Activated CD4-positive, alpha-beta T cell treated with anti-CD3 and anti-CD28 coated beads for 1 hour (primary cell): ENCODE measurements at regions not wholly inside any gene's neighbourhood (a gene's known extent, or its start where the extent isn't known, plus 50 kb on each side); places are given as distances from the start of the nearest gene placed in this dataset.
"Not testable (repeated sequence)": the region's sequence is repeated elsewhere in the genome, so short reads cannot be mapped to it uniquely, and the experiment has no call there.

Experiments used
- DNase-seq: peaks from one replicate; pipeline ENCODE4 v3.0.0-alpha.2; 2020

DNA sequence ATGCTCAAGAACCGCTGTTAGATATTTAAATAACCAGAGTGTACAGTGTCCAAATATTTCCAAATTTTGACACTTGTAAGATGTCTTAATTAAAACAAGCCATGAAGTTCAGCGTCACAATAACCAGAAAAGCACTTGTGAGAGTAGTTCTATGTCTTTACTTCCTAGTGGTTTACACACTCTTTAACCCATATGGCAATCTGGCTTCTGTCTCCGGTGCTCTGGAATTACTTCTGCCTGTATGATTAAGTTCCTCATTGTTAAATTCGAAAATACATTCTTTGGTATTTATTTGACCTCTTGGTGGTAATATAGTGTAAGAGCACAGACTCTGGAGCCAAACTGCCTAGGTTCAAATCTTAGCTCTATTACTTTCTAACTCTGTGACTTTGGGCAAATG lies 89.9 kb upstream of the NOTCH2NLA start:
- DNase-seq = not testable (repeated sequence)

DNA sequence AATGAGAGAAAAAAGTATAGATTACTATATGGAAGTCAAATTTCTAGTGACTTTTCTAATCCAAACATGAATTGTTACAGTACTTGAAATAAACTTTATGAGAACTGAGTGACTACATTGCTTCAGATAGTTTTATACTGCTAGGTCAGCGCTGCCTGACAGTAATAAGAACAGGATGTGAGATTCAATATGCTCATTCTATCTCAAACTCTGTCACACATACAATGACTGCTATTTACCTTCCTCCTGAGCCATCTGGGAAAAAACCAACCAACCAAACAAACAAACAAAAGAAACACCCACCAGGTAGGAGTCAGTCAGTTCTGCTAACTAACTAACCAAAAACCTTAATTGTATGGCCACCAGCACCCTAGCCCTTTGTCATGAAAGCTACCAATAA lies 89.0 kb upstream of the NOTCH2NLA start:
- DNase-seq = not testable (repeated sequence)

DNA sequence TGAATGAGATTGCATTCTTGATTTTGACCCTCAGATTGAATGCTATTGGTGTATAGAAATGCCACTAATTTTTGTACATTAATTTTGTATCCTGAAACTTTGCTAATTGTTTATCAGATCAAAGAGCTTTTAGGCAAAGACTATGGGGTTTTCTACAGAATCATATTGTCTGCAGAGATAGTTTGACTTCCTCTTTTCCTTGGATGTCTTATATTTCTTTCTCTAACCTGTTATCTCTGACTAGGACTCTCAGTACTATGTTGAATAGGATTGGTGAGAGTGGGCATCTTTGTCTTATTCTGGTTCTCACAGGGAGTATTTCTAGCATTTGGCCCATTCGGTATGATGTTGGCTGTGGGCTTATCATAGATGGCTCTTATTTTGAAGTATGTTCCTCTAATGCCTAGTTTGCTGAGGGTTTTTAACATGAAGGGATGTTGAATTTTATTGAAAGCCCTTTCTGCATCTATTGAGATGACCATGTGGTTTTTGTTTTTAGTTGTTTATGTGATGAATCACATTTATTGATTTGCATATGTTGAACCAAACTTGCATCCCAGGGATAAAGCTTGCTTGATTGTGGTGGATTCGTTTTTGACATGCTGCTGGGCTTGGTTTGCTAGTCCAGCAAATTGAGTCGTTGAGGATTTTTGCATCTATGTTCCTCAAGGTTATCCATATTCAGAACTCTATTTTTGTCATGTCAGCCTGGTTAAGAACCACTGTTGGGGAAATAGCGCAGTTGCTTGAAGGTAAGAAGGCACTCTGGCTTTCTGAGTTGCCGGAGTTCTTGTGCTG lies 85.8 kb upstream of the NOTCH2NLA start:
- not testable (repeated sequence) for DNase-seq

DNA sequence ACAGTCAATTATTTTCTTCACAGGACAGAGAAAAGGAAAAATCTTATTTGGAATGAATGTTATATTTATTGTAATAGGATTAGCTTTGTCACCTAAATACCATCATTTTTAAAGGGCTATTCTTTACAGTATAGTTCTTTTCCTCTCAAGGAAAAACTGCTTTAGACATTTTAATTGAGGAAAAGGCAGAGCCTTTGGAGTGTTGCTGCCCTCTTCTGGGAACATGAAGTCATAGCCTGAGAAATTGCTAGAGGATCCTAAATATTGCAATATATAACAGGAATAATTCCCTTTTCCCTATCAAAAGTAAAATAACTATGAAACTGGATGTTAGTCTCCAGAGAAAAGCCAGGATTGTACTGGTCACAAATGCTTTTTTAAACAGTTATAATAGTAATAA lies 81.8 kb upstream of the NOTCH2NLA start:
- not testable (repeated sequence) for DNase-seq

DNA sequence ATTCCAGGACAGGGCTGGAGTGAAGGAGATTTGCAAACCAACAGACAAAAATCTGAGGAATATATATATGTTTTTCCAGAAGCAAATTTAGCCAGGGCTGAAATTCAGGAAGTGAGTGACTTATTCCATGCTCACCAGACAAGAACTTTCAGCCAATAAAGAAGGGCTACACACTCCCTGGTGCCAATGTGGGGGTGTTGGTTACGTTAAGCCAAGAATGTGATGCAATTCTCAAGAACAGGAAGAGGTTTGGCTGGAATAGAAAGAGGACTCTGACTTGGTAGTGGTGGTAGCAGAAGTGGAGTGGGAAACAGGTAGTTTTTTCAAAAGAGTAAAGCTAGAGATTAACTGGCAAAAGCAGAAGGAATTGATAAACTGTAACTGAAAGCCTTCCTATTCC lies 80.6 kb upstream of the NOTCH2NLA start:
- DNase-seq = not testable (repeated sequence)

DNA sequence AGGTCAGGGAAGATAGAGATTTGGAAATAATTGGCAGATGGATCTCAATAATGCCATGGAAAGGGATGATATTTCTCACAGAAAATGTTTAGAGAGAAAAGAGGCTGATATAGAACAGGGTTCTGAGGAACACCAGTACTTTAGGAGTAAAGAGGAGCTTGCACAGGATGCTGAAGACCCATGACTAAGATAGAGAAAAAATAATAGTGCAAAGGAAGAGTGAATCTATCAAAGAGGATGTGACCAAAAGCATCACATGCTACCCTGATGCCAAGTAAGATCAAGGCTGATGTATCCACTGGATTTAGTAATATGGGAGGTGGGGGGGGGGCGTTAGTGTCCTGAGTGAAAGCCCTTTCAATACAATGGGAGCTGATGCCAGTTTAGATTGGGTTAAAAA lies 80.1 kb upstream of the NOTCH2NLA start:
- DNase-seq = not testable (repeated sequence)

DNA sequence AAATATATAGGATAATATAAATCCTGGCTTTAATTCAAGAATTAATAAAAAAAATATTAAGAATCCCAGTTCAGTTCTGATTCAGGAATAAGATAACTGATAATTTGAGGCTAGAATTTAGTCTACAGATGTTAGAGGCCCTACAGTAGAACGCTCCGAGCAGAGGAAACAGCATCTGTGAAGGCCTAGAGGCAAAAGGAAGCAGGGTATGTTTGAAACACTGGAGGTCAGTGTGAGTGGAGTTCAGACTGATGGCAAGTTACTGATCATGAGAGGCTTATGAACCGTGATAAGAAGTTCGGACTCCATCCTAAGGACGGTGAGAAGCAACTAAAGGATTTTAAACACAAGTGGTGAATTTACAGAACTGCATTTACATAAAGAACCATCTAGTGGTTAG lies 79.3 kb upstream of the NOTCH2NLA start:
- not testable (repeated sequence) for DNase-seq

DNA sequence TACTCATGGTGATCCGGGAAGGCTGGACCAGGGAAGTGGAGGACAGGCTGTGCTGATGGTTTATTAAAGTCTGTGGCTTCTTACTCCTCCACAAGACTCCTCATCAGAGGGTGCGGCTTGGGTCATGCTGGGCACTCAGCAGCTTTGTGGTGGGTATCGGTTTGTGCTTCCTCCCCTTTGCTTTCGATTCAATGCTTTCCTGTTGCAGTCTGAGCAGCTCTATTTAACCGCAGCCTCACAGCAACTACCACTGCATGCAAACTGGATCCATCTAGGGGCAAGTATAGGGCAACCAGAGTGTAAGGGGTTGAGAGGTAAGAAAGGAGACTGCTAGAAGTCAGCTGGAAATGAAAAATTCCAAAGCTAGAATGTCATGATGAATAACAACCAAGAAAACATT lies 78.8 kb upstream of the NOTCH2NLA start:
- not testable (repeated sequence) for DNase-seq

DNA sequence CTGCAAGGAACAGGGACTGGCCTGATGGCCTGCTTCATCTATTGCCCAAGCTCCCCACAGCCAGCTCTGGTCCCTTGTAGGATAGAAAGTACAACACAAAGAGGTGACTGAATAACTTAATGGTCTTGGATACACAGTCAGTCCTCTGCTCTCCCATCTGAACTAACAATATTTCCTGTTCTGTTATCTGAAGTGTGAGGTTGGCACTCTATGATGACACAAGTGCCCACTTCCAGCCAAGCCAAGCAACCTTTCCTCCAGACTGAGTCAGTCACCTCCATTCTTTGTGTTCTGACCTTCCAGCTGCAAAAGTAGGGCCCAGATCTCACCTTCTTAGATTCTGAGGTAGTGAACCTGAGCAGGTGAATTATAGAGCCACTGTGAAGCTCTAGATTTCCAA lies 77.8 kb upstream of the NOTCH2NLA start:
- not testable (repeated sequence) for DNase-seq

DNA sequence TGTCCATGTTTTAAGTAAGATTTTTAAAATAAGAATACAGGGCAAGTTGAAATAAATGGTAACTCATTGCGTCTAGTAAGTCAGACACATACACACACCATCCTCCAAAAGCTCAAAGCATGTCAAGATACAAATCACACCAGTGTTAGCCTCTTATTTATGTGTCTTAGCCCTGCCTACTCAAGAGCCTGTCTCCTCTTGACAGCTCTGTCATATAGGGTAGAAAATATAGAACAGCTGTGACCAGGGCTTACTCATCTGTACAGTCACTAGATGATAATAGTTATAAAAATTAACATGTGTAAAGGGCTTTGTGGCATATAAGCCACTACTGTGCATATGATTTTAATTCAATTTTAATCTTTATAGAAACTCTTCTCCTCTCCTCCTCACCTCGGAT lies 76.6 kb upstream of the NOTCH2NLA start:
- not testable (repeated sequence) for DNase-seq

DNA sequence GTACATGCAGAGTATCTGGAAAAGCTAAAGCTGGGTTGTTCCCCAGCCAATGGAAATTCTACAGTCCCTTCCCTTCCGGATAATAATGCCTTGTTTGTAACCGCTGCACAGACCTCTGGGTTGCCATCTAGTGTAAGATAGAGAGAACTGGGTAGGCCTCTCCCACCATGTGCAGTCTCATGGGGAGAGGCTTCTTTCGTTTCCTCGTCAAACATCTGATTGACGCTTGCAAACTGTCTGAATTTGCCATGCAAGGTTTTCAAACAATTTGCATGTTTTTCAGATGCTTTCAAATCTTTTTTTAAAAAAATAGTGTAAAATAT lies 69.7 kb upstream of the NOTCH2NLA start:
- not testable (repeated sequence) for DNase-seq

DNA sequence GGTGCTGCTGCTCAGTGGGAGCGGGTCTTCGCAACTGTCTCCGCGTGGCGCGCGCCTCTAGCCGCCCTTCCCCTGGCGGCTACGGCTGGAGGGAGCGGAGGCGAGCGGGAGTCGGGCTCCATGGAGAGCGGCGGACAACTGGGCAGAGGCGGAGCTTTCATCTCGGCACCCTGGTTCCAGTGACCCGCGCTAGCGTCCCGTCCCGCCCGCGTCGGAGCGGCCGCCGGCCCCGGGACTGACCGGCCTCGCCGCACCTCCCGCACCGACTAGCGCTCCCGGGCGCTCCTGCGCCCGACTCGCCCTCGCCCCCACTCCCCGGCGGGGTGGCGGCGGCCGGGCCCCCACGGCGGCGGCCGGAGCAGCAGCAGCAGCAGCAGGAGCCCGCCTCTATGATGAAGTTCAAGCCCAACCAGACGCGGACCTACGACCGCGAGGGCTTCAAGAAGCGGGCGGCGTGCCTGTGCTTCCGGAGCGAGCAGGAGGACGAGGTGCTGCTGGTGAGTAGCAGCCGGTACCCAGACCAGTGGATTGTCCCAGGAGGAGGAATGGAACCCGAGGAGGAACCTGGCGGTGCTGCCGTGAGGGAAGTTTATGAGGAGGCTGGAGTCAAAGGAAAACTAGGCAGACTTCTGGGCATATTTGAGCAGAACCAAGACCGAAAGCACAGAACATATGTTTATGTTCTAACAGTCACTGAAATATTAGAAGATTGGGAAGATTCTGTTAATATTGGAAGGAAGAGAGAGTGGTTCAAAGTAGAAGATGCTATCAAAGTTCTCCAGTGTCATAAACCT lies 69.2 kb upstream of the NOTCH2NLA start:
- DNase-seq = not testable (repeated sequence)

DNA sequence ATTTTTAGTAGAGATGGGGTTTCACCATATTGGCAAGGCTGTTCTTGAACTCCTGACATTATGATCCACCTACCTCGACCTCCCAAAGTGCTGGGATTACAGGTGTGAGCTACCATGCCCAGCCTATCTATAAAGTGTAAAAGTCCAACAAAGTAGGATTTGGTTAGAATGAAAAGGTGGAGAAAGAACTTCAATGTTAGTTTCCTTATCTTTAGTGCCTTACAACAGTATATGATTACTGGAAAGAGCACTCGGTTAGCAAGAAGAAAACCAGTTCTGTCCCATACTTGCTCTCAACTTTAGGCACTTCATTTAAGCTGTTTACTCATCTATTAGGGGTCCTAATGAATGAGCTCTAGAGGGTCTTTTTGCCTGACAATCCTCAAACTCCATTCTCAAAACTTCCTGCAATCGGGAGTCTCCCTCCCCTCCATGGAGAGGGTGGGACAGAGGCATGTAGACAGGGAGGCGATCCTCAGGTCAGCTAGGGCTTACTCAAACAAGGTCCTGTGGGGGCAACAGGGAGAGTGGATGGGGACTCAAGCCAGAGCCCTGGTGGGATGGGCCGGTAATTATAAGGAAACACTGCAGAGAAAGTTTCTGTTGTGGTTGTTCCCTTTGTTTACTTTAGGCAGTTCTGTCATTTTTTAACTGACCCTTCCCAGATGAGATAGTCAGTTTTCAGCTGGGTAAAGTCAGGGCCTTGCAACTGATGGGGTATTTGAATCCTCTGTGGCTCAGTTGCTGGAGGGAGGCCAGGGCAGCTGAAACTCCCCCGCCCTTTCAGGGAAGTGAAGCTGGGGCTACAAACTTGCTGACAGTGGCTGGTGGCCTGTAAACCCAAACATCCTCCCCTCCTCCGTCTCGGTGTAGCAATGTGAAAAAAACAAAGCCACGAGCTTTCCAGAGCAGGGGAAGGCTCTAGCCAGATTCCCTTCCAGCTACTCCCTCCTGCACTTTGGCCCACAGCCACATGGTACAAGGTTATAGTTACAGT lies 64.4 kb upstream of the NOTCH2NLA start:
- DNase-seq = not testable (repeated sequence)

DNA sequence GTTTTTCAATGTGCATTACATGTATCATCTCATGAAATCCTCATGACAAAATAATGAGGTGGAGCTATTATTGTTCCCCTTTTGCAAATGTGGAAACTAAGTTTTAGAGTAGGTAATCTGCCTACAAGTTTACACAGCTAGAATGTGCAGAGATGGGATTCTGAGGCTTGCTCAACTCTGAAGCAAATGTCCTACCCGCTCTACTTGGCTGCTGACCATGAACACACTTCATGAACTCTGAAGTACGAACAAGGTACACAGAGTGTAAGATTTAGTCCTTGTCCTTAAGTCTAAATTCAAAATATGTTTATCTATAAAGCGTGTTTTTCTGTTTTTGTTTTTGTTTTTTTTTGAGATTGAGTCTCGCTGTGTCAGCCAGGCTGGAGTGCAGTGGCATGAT lies 63.6 kb upstream of the NOTCH2NLA start:
- not testable (repeated sequence) for DNase-seq

DNA sequence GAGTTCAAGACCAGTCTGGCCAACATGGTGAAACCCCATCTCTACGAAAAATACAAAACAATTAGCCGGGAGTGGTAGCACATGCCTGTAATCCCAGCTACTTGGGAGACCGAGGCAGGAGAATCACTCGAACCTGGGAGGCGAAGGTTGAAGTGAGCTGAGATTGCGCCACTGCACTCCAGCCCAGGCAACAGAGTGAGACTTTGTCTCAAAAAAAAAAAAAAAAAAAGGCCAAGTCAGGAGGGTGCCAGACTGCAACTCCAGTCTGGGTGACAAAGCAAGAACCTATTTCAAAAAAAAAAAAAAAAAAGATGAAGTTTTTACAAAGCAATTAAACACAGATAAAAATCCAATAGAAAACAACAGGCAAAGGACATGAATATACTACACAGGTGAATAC lies 59.1 kb upstream of the NOTCH2NLA start:
- DNase-seq = not testable (repeated sequence)

DNA sequence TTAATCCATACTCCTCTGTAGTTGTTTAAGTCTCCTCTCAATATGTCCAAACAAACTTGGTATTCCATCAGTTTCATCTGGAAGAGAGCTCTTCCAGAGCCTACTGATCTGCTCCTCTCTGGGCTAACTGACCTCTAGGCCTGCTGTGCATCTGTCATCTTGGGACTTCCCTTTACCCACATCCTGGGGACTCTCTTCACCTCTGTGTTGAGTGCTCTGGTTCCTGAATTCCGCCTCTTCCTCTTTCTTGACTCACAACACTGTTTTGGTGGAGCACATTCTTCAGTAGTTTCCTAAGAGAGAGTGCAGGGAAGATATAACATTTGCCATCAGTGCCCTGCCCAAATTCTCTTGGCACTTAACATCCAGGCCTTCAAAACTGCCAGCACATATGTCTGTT lies 55.9 kb upstream of the NOTCH2NLA start:
- not testable (repeated sequence) for DNase-seq

DNA sequence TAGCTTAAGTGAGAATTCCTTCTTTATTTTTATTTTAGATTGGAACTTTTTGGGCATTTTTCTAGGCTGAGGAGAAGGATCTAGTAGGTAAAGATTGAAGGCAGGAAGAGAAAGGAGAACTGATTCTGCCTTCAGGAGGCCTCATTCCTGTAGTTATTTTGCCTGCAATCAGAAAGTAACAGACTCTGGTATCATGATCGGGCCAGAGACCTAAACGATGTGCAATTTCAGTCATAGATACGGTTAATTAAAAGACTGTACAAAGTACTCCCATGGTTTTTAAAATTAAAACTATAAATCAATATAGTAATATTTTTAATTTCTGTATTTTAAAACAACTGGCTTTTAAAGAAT lies 54.7 kb upstream of the NOTCH2NLA start:
- DNase-seq = not testable (repeated sequence)

DNA sequence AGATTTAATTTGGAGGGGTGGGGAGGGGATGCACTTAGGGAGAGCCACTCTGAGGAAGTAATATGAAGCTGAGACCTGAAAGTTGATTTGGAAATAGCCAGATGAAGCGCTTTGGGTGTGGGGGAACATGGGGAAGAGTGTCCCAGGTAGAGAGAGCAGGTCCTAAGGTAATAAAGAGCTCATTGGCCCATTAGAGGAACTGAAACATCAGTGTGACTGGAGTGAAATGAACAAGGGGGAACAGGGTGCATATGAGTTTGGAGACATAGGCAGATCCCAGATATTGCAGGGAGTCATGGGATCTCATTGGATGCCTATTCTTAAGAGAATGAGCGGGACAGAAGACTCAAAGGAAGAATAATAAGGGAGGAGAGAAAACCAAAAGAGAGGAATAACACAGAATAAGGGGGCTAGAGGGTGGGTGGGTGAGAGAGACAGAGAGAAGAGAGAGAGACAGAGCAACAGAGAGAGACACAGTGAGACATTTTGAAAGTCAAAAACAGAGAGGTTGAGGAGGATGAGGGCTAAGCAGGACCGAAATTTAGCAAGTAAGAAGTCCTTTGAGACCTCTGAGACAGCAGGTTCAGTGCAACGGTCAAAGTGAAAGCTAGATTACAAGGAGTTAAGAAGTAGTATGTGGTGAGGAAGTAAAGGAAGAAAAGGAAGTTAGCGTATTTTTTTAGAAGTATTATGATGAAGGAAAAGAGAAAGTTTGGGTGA lies 54.1 kb upstream of the NOTCH2NLA start:
- DNase-seq = not testable (repeated sequence)

DNA sequence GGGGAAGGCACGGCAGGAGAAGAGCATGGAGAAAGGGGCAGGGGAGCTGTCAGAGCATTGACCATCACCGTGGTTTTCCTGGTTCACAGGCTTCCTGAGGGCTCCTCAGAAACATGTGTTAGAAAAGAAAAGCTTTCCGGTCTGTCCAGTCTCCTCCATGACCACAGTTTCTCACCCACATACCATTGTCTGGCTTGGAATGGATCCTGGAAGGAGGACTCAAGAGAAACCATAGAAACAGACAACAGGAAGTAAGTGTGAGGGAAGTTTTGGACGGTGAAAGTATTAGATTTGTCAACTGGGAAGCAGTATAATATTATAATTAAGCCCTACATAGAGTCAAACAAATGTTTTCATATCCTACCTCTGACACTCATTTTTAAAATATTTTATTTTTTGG lies 52.7 kb upstream of the NOTCH2NLA start:
- not testable (repeated sequence) for DNase-seq

DNA sequence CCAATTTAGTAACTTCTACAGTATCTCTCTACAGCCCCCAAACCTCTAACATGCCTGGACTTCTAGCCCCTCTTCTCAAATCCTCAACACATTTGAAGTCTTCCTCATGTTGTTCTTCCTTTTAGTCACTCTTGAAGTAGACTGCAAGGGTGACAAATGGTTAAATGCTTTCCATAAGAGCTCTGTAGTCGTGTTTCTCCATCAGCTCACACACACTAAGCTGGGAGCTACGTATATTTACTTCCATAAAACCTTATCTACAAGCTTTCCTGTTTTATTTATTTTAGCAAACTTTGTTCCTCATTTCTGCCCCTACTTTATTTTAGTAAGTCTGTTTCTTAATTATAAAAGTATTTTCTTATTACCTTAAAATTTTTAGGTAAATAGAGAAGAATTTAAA lies 49.9 kb upstream of the NOTCH2NLA start:
- not testable (repeated sequence) for DNase-seq
